Retina (tissue), 1 donor: ENCODE measurements at regions not wholly inside any gene's neighbourhood (a gene's known extent, or its start where the extent isn't known, plus 50 kb on each side); places are given as distances from the start of the nearest gene placed in this dataset.
"Not testable (repeated sequence)": the region's sequence is repeated elsewhere in the genome, so short reads cannot be mapped to it uniquely, and the experiment has no call there.

Source experiments
- DNase-seq: peaks from one replicate; pipeline ENCODE4 v3.0.0-alpha.2; 2016

- DNase-seq: no peak
Observed at GRCh38 chr11:129733384-129733783, 82.3 kb upstream of the TMEM45B start.

GRCh38 chr11:129733981-129734380 is 81.7 kb upstream of the TMEM45B start:
- DNase-seq: no peak

- no peak for DNase-seq
Observed at GRCh38 chr11:129734654-129735053, 81.0 kb upstream of the TMEM45B start.

GRCh38 chr11:129737831-129738230 is 77.8 kb upstream of the TMEM45B start:
- no peak for DNase-seq

- no peak for DNase-seq
Observed at GRCh38 chr11:129738242-129738641, 77.4 kb upstream of the TMEM45B start.

GRCh38 chr11:129739339-129739738 is 76.3 kb upstream of the TMEM45B start:
- DNase-seq: no peak

- DNase-seq: no peak
Observed at GRCh38 chr11:129740125-129740719, 75.4 kb upstream of the TMEM45B start.

- DNase-seq: no peak
Observed at GRCh38 chr11:129743112-129743815, 72.4 kb upstream of the TMEM45B start.

- DNase-seq: no peak
Observed at GRCh38 chr11:129747071-129747470, 68.6 kb upstream of the TMEM45B start.

- no peak for DNase-seq
Observed at GRCh38 chr11:129749141-129749540, 66.5 kb upstream of the TMEM45B start.

- peak; percentile 93 for DNase-seq
Observed at GRCh38 chr11:129750343-129751292, 65.0 kb upstream of the TMEM45B start.

- DNase-seq: no peak
Observed at GRCh38 chr11:129751511-129751910, 64.1 kb upstream of the TMEM45B start.

- not testable (repeated sequence) for DNase-seq
Observed at GRCh38 chr11:129763569-129763968, 52.1 kb upstream of the TMEM45B start.

- DNase-seq: not testable (repeated sequence)
Observed at GRCh38 chr11:129764204-129764603, 51.4 kb upstream of the TMEM45B start.
